Spleen (tissue), 11 donors: ENCODE measurements at regions not wholly inside any gene's neighbourhood (a gene's known extent, or its start where the extent isn't known, plus 50 kb on each side); places are given as distances from the start of the nearest gene placed in this dataset.

ENCODE experiments used
- DNase-seq: peaks from one replicate; pipeline ENCODE4 v3.0.0-alpha.2; 2020
- H3K27ac ChIP-seq, 8 donors: fragments of 200-600 bp; sonication (generic) in 7 of 8; 1 replicate in 4 of 8; 2 replicates in 4 of 8; pipeline versions ENCODE4 v1.5.0 to v1.8.0; 2016 to 2021; ENCODE audit warnings: inconsistent platforms in 4 of 8, mild to moderate bottlenecking in 4 of 8, moderate library complexity in 1 of 8
- H3K27me3 ChIP-seq, 7 donors: fragments of 200-600 bp; sonication (generic) in 6 of 7; replicated peaks in 1 of 7; 1 replicate in 4 of 7; 2 replicates in 3 of 7; pipeline versions ENCODE4 v1.5.0 to v1.8.0; 2016 to 2021; ENCODE audit warnings: inconsistent platforms in 3 of 7, mild to moderate bottlenecking in 1 of 7
- H3K36me3 ChIP-seq, 6 donors: fragments of 200-600 bp; sonication (generic) in 5 of 6; 1 replicate in 4 of 6; 2 replicates in 2 of 6; pipeline versions ENCODE4 v1.5.0 to v1.8.0; 2016 to 2021; ENCODE audit warnings: inconsistent platforms in 2 of 6
- H3K4me1 ChIP-seq, 6 donors: fragments of 200-600 bp; sonication (generic) in 5 of 6; 1 replicate in 3 of 6; 2 replicates in 3 of 6; pipeline versions ENCODE4 v1.5.0 to v1.8.0; 2016 to 2021; ENCODE audit warnings: inconsistent platforms in 3 of 6
- H3K4me3 ChIP-seq, 8 donors: fragments of 200-600 bp; sonication (generic) in 7 of 8; 1 replicate in 4 of 8; 2 replicates in 4 of 8; pipeline versions ENCODE4 v1.5.0 to v1.8.0; 2016 to 2021; ENCODE audit warnings: inconsistent platforms in 4 of 8, mild to moderate bottlenecking in 4 of 8, moderate library complexity in 2 of 8
- H3K9me3 ChIP-seq, 8 donors: fragments of 200-600 bp; sonication (generic) in 7 of 8; 1 replicate in 4 of 8; 2 replicates in 4 of 8; pipeline versions ENCODE4 v1.5.0 to v1.8.0; 2016 to 2021; ENCODE audit warnings: inconsistent platforms in 4 of 8
- CTCF ChIP-seq, 11 experiments: fragments of 200-600 bp in 7 of 11; fragments of 450-650 bp in 4 of 11; sonication (generic) in 4 of 11; IDR thresholded peaks in 8 of 11; conservative IDR thresholded peaks in 3 of 11; 1 replicate in 7 of 11; 2 replicates in 4 of 11; pipeline versions ENCODE4 v1.4.0 to v1.8.0; 2016 to 2021; ENCODE audit warnings: antibody characterized with exemption in 11 of 11, inconsistent platforms in 4 of 11, mild to moderate bottlenecking in 1 of 11
- POLR2A ChIP-seq, 3 donors: fragments of 450-650 bp; IDR thresholded peaks; one replicate each; pipeline ENCODE4 v1.5.1; 2017; ENCODE audit warnings: antibody characterized with exemption in 3 of 3, mild to moderate bottlenecking in 1 of 3
- POLR2AphosphoS5 ChIP-seq, 3 donors: sonication (generic); formaldehyde crosslinking; IDR thresholded peaks; one replicate each; pipeline ENCODE4 v1.5.1; 2017; ENCODE audit warnings: antibody characterized with exemption in 3 of 3
- WGBS, 5 donors: extraction: QIAGEN DNeasy Blood & Tissue Kit in 3 of 5; methylation state at CpG; one replicate each; pipeline versions ENCODE4 v1.1.5 to v1.1.7; 2013 to 2018; 5-methylcytosine and 5-hydroxymethylcytosine counted together
- intact Hi-C: fragments of 100-400 bp; cut with DNase I; formaldehyde crosslinking; loops from one replicate; pipeline ENCODE4 v1.15.0; 2023; ENCODE audit warnings: low total_unique reads
- donor health status: healthy with polysubstance abuse.
- donor health status: DM: no; HTN: no; CAD: no; lungs with moderate emphysema.
- donor health status: DM: no; HTN: no; CAD: no.
- donor health status: Bipolar disorder and iron deficiency.
- donor health status: healthy.
- donor health status: DM: no; HTN: no; CAD: no.
- donor health status: DM: yes; HTN: yes; CAD: no.

GRCh38 chr4:158371158-158371557, 150.5 kb upstream of the RXFP1 start:
- no peaks in the 10 kb centered on the region for H3K4me1 ChIP-seq
- no peak for DNase-seq
- no peak overlapping the region for H3K27ac ChIP-seq
- TF ChIP-seq POLR2A (IDR thresholded peaks at IDR 0.05) (no peak), CTCF (IDR thresholded peaks at IDR 0.05 in 8 of 11, conservative IDR thresholded peaks at IDR 0.05 in 3 of 11) (no peak), POLR2AphosphoS5 (IDR thresholded peaks at IDR 0.05) (no peak)
- no peaks in the 10 kb centered on the region for H3K27me3 ChIP-seq
- H3K36me3 ChIP-seq = no peaks in the 10 kb centered on the region
- H3K4me3 ChIP-seq = no peak overlapping the region
- peaks cover 0 to 14% (median 0%) of the 10 kb centered on the region in 8 donors for H3K9me3 ChIP-seq
- 81 to 92% (median 88%) methylated on average over 3 of the region's 3 CpGs for WGBS, 5 donors
- intact Hi-C loops = no loop called here

GRCh38 chr4:158374318-158374717, 147.4 kb upstream of the RXFP1 start:
- intact Hi-C loops = no loop called here
- Histone ChIP-seq H3K36me3 (no peaks in the 10 kb centered on the region), H3K27me3 (no peaks in the 10 kb centered on the region), H3K9me3 (peaks cover 0 to 1% (median 0%) of the 10 kb centered on the region in 8 donors), H3K27ac (no peak overlapping the region), H3K4me1 (no peaks in the 10 kb centered on the region), H3K4me3 (no peak overlapping the region)
- WGBS, 5 donors = 79 to 89% (median 83%) methylated on average over 4 of the region's 4 CpGs
- TF ChIP-seq POLR2A (IDR thresholded peaks at IDR 0.05) (no peak), POLR2AphosphoS5 (IDR thresholded peaks at IDR 0.05) (no peak)
- DNase-seq = no peak

- Histone ChIP-seq H3K4me1 (no peaks in the 10 kb centered on the region), H3K9me3 (peaks cover 0 to 6% (median 0%) of the 10 kb centered on the region in 8 donors), H3K27ac (no peak overlapping the region), H3K27me3 (no peaks in the 10 kb centered on the region), H3K4me3 (no peak overlapping the region), H3K36me3 (no peaks in the 10 kb centered on the region)
- no peak for DNase-seq
- TF ChIP-seq POLR2A (IDR thresholded peaks at IDR 0.05) (no peak), CTCF (IDR thresholded peaks at IDR 0.05 in 8 of 11, conservative IDR thresholded peaks at IDR 0.05 in 3 of 11) (no peak)
- intact Hi-C loops = no loop called here
- 73 to 84% (median 82%) methylated on average over 4 of the region's 4 CpGs for WGBS, 5 donors
Observed at GRCh38 chr4:158376106-158376840, 145.4 kb upstream of the RXFP1 start.

GRCh38 chr4:158384414-158384813, 137.3 kb upstream of the RXFP1 start:
- Histone ChIP-seq H3K4me1 (no peaks in the 10 kb centered on the region), H3K27ac (no peak overlapping the region), H3K27me3 (no peaks in the 10 kb centered on the region), H3K9me3 (peaks cover 0 to 4% (median 0%) of the 10 kb centered on the region in 8 donors), H3K4me3 (no peak overlapping the region), H3K36me3 (no peaks in the 10 kb centered on the region)
- 66 to 82% (median 80%) methylated on average over 1 of the region's 1 CpG for WGBS, 5 donors
- intact Hi-C loops = no loop called here
- TF ChIP-seq POLR2AphosphoS5 (IDR thresholded peaks at IDR 0.05) (no peak), POLR2A (IDR thresholded peaks at IDR 0.05) (no peak)
- DNase-seq = no peak

GRCh38 chr4:158395343-158395742, 126.3 kb upstream of the RXFP1 start:
- DNase-seq = no peak
- intact Hi-C loops = no loop called here
- 84 to 93% (median 90%) methylated on average over 3 of the region's 3 CpGs for WGBS, 5 donors
- H3K4me1 ChIP-seq = no peaks in the 10 kb centered on the region
- no peak overlapping the region for H3K4me3 ChIP-seq
- no peak overlapping the region for H3K27ac ChIP-seq
- no peaks in the 10 kb centered on the region for H3K9me3 ChIP-seq
- TF ChIP-seq POLR2AphosphoS5 (IDR thresholded peaks at IDR 0.05) (no peak), POLR2A (IDR thresholded peaks at IDR 0.05) (no peak), CTCF (IDR thresholded peaks at IDR 0.05 in 8 of 11, conservative IDR thresholded peaks at IDR 0.05 in 3 of 11) (no peak)
- no peaks in the 10 kb centered on the region for H3K36me3 ChIP-seq
- H3K27me3 ChIP-seq = no peaks in the 10 kb centered on the region
